22Rv1 (cell line): ENCODE measurements at regions not wholly inside any gene's neighbourhood (a gene's known extent, or its start where the extent isn't known, plus 50 kb on each side); places are given as distances from the start of the nearest gene placed in this dataset.
"Not testable (repeated sequence)": the region's sequence is repeated elsewhere in the genome, so short reads cannot be mapped to it uniquely, and the experiment has no call there.

Experiments
- H3K27ac ChIP-seq: fragments of 450-650 bp; 2 replicates; pipeline ENCODE4 v1.5.1; 2017
- CTCF ChIP-seq: fragments of 450-650 bp; IDR thresholded peaks from 2 replicates; pipeline ENCODE4 v1.5.1; 2017; ENCODE audit warnings: mild to moderate bottlenecking
- ZFX ChIP-seq: fragments of 450-650 bp; IDR thresholded peaks from 2 replicates; pipeline ENCODE4 v1.6.1; 2017; ENCODE audit warnings: antibody characterized with exemption, borderline replicate concordance

DNA sequence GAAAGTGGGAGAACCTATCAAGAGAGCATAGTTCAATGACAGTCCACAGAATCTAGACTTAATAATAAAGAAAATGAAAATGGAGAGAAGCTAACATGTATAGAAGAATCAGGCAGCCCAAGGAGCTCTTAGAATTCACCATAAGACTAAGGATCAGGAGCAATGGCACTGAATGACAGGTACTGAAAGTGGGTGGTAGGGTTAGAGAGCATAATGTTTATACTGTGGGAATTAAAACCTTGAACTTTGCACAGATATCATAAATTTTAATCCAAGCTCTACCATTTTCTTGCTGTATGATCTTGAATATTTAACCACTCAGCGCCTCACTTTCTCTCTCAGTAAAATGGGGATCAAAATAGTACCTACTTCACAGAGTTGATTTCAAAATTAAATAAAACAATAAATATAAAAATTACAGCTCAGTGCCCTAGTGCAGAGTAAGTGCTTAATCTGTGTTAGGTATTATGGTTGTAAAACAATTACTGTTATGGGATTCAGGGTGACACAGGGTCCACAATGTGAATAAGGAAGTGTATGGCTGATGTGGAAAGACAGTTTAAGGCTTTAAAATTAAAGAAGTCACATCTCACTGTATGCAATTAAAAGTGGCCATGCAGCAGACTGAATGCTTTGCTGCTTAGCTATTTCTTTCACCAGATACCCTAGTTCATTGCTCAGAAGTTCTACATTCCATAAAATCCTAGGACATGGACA is 319.8 kb downstream of the HINT1 start:
- H3K27ac ChIP-seq = no peak overlapping the region
- TF ChIP-seq ZFX (no peak), CTCF (no peak)

- no peak overlapping the region for H3K27ac ChIP-seq
- TF ChIP-seq ZFX (no peak), CTCF (no peak)
Observed at GRCh38 chr5:130836729-130837649, 328.1 kb downstream of the HINT1 start.

DNA sequence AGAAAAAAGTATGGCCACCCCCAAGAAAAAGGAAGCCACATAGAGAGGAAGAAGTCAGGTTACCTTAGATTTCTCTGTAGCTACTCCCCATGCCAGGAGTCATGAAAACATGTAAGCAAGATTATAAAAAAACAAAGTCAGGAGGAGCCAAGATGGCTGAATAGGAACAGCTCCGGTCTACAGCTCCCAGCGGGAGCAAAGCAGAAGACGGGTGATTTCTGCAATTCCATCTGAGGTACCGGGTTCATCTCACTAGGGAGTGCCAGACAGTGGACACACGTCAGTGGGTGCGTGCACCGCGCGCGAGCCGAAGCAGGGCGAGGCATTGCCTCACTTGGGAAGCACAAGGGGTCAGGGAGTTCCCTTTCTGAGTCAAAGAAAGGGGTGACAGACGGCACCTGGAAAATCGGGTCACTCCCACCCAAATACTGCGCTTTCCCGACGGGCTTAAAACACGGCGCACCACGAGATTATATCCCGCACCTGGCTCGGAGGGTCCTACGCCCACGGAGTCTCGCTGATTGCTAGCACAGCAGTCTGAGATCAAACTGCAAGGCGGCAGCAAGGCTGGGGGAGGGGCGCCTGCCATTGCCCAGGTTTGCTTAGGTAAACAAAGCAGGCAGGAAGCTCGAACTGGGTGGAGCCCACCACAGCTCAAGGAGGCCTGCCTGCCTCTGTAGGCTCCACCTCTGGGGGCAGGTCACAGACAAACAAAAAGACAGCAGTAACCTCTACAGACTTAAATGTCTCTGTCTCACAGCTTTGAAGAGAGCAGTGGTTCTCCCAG is 347.3 kb downstream of the HINT1 start:
- H3K27ac ChIP-seq = not testable (repeated sequence)

DNA sequence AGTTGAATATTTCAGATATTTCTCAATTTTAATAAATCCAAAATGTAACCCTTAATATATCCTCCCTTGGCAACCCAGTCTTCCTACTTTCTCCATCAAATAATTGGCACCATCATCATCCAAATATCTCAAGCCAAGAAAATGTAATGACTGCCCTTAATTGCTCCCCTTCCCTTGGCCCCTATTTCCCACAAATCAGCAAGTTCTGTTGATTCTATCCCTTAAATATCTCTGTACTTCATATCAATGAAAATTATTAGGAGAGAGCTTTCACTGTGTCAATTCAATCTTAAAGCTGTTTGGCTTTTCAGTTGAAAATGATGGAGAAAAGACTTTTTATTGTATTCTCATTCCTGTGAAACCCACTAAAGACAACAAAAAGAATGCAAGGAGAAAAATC is 349.8 kb downstream of the HINT1 start:
- H3K27ac ChIP-seq = no peak overlapping the region
- TF ChIP-seq CTCF = no peak
- no peak for TF ChIP-seq ZFX

DNA sequence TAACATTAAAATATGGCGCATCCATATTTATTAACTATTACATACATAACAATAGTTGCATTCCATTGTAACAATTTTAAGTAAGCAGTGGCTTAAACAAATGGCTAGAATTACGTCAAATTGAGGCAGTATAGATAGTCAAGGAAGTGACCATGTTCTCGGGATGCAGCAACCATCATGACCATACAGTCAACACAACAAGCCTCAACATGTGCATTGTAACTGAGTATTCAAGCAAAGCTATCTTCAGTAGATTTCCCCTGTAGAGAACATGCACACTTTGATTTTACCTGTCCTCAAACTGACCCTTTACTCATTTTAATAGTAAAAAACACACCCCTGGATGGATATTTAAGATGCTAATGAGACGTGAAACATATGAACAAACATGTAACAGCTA is 356.4 kb downstream of the HINT1 start:
- no peak overlapping the region for H3K27ac ChIP-seq
- TF ChIP-seq CTCF = no peak
- TF ChIP-seq ZFX = no peak

GRCh38 chr5:130805648-130806047 is 359.4 kb downstream of the HINT1 start:
- no peak overlapping the region for H3K27ac ChIP-seq
- TF ChIP-seq ZFX (no peak), CTCF (no peak)

- no peak overlapping the region for H3K27ac ChIP-seq
- no peak for TF ChIP-seq ZFX
- no peak for TF ChIP-seq CTCF
Observed at GRCh38 chr5:130805036-130805435, 360.0 kb downstream of the HINT1 start.
